PC-9 (cell line): ENCODE measurements at regions not wholly inside any gene's neighbourhood (a gene's known extent, or its start where the extent isn't known, plus 50 kb on each side); places are given as distances from the start of the nearest gene placed in this dataset.

ENCODE experiments used
- BruUV-seq: library from RNA; stranded (reverse); fragments of 400-500 nt; replicated peaks from 2 replicates; lab custom pipeline; 2021; lab: Mats Ljungman, UMichigan
- CTCF ChIA-PET: fragments of 300-600 bp; sonication (Branson Sonifier 250); formaldehyde crosslinking; loops from one replicate; lab custom pipeline; 2022; ENCODE audit warnings: antibody characterized with exemption; lab: Charles Lee
- POLR2A ChIA-PET: fragments of 300-600 bp; sonication (Branson Sonifier 250); formaldehyde crosslinking; loops from one replicate; lab custom pipeline; 2022; ENCODE audit warnings: antibody characterized with exemption; ENCODE audit not compliant: unreplicated experiment; lab: Charles Lee
- DNase-seq, 2 experiments: peaks; one replicate each; pipeline versions ENCODE4 v3.0.0 to v3.0.0-alpha.2; 2015 to 2022; ENCODE audit warnings: mixed read lengths in 1 of 2
- H2AFZ ChIP-seq: fragments of 200-600 bp; sonication (generic); 2 replicates; pipeline ENCODE4 v1.8.1; 2017; ENCODE audit warnings: antibody characterized with exemption
- H3F3A ChIP-seq: fragments of 200-600 bp; sonication (generic); 2 replicates; pipeline ENCODE4 v1.8.1; 2017; ENCODE audit warnings: antibody characterized with exemption, mild to moderate bottlenecking, low read depth; ENCODE audit not compliant: insufficient read depth
- H3K27ac ChIP-seq: fragments of 200-600 bp; sonication (generic); 2 replicates; pipeline ENCODE4 v1.6.1; 2016; ENCODE audit warnings: mixed run types
- H3K27me3 ChIP-seq: fragments of 200-600 bp; sonication (generic); 2 replicates; pipeline ENCODE4 v1.6.1; 2016; ENCODE audit warnings: low read depth, mixed run types; ENCODE audit not compliant: insufficient read depth
- H3K36me3 ChIP-seq: fragments of 200-600 bp; sonication (generic); 2 replicates; pipeline ENCODE4 v1.6.1; 2016; ENCODE audit warnings: low read depth, mixed run types
- H3K4me1 ChIP-seq: fragments of 200-600 bp; sonication (generic); replicated peaks from 2 replicates; pipeline ENCODE4 v1.6.1; 2016; ENCODE audit warnings: mixed run types; ENCODE audit not compliant: insufficient read depth
- H3K4me2 ChIP-seq: fragments of 200-600 bp; sonication (generic); 2 replicates; pipeline ENCODE4 v1.6.1; 2017; ENCODE audit warnings: mixed run types
- H3K4me3 ChIP-seq: fragments of 200-600 bp; sonication (generic); 2 replicates; pipeline ENCODE4 v1.6.1; 2016; ENCODE audit warnings: mixed run types
- H3K79me2 ChIP-seq: fragments of 200-600 bp; sonication (generic); 2 replicates; pipeline ENCODE4 v1.6.1; 2017; ENCODE audit warnings: low read depth, mixed run types
- H3K9me2 ChIP-seq: fragments of 200-600 bp; sonication (generic); 2 replicates; pipeline ENCODE4 v1.8.1; 2017; ENCODE audit warnings: mild to moderate bottlenecking; ENCODE audit not compliant: insufficient read depth
- H3K9me3 ChIP-seq: fragments of 200-600 bp; sonication (generic); 2 replicates; pipeline ENCODE4 v1.8.1; 2016; ENCODE audit warnings: low read depth; ENCODE audit not compliant: insufficient read depth
- H4K20me1 ChIP-seq: fragments of 200-600 bp; sonication (generic); 2 replicates; pipeline ENCODE4 v1.8.1; 2017; ENCODE audit not compliant: insufficient read depth
- EZH2 ChIP-seq: fragments of 200-600 bp; sonication (generic); IDR thresholded peaks from 2 replicates; pipeline ENCODE4 v1.8.0; 2017; ENCODE audit warnings: antibody characterized with exemption, low read depth
- intact Hi-C: fragments of 100-400 bp; cut with micrococcal nuclease; formaldehyde crosslinking; loops from one replicate; pipeline ENCODE4 v1.10.0; 2022; ENCODE audit not compliant: unreplicated experiment
- TF ChIP-seq, protein P1 (sequence below): fragments of 200-600 bp; sonication (generic); conservative IDR thresholded peaks from 2 replicates; pipeline ENCODE4 v1.6.1; 2017; ENCODE audit warnings: mixed run types, antibody characterized with exemption, mild to moderate bottlenecking, moderate library complexity

DNA sequence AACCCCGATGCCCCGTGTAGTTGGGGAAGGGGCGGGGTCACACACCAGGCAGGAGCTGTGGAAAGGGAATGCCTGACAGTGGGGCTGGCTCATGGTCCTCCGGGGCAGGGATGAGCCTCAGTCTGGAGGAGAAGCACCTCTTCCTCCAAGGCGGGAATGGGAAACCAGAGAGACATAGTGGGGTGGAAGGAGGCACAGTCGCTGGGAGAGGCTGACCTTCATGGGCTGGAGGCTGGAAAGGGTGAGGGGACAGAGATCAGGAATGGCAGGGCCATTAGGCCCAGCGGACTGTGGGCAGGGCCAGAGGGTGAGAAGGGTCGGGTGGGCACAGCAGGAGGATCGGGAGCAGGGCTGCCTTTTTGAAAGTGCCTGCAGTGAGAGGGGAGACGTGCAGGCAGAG lies 65.8 kb upstream of the LINGO1 start:
- no peaks in the 10 kb centered on the region for H3K9me3 ChIP-seq
- no peak for DNase-seq
- no peaks in the 10 kb centered on the region for H3F3A ChIP-seq
- no peaks in the 10 kb centered on the region for H3K36me3 ChIP-seq
- TF ChIP-seq, protein P1, sequence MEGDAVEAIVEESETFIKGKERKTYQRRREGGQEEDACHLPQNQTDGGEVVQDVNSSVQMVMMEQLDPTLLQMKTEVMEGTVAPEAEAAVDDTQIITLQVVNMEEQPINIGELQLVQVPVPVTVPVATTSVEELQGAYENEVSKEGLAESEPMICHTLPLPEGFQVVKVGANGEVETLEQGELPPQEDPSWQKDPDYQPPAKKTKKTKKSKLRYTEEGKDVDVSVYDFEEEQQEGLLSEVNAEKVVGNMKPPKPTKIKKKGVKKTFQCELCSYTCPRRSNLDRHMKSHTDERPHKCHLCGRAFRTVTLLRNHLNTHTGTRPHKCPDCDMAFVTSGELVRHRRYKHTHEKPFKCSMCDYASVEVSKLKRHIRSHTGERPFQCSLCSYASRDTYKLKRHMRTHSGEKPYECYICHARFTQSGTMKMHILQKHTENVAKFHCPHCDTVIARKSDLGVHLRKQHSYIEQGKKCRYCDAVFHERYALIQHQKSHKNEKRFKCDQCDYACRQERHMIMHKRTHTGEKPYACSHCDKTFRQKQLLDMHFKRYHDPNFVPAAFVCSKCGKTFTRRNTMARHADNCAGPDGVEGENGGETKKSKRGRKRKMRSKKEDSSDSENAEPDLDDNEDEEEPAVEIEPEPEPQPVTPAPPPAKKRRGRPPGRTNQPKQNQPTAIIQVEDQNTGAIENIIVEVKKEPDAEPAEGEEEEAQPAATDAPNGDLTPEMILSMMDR = no peak
- TF ChIP-seq EZH2 = no peak
- CTCF ChIA-PET = no interaction called here
- no peaks in the 10 kb centered on the region for H3K79me2 ChIP-seq
- H3K27me3 ChIP-seq = peaks cover 80% of the 10 kb centered on the region
- H3K4me1 ChIP-seq = no peaks in the 10 kb centered on the region
- no peaks in the 10 kb centered on the region for H3K9me2 ChIP-seq
- intact Hi-C loops = no loop called here
- H3K27ac ChIP-seq = no peak overlapping the region
- POLR2A ChIA-PET = no interaction called here
- BruUV-seq = no TSS peak
- H3K4me3 ChIP-seq = no peak overlapping the region
- no peak overlapping the region for H3K4me2 ChIP-seq
- H4K20me1 ChIP-seq = peaks cover 4% of the 10 kb centered on the region; the same call in 1 of the 2 replicates
- H2AFZ ChIP-seq = no peak overlapping the region

DNA sequence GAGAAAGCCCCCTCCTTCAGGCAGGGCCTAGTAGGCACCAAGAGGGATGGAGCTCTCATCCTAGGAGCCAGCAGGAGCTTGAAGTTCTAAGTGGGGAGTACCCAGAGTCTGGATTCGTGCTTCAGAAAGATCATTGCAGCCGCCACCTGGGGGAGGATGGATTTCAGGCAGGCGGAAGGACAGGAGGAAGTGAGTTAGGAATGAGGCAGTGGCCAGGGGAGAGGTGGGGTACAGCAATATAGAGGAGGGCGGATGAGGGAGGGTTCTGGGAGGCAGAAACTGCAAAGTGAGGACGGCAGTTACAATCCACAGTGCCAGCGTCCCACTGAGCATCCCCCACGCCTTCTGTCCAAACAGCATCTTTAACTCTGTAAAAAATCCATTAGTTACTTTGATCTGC lies 65.2 kb upstream of the LINGO1 start:
- no peaks in the 10 kb centered on the region for H3K9me3 ChIP-seq
- H3K36me3 ChIP-seq = no peaks in the 10 kb centered on the region
- no peaks in the 10 kb centered on the region for H3K79me2 ChIP-seq
- ChIA-PET CTCF (no interaction called here), POLR2A (no interaction called here)
- no TSS peak for BruUV-seq
- intact Hi-C loops = no loop called here
- H4K20me1 ChIP-seq = peaks cover 4% of the 10 kb centered on the region; the same call in 1 of the 2 replicates
- peaks cover 80% of the 10 kb centered on the region for H3K27me3 ChIP-seq
- no peak for TF ChIP-seq EZH2
- TF ChIP-seq, protein P1 = no peak
- H2AFZ ChIP-seq = no peak overlapping the region
- H3K4me3 ChIP-seq = no peak overlapping the region
- no peaks in the 10 kb centered on the region for H3K9me2 ChIP-seq
- no peaks in the 10 kb centered on the region for H3F3A ChIP-seq
- no peak for DNase-seq
- H3K4me1 ChIP-seq = no peaks in the 10 kb centered on the region
- H3K27ac ChIP-seq = no peak overlapping the region
- no peak overlapping the region for H3K4me2 ChIP-seq

DNA sequence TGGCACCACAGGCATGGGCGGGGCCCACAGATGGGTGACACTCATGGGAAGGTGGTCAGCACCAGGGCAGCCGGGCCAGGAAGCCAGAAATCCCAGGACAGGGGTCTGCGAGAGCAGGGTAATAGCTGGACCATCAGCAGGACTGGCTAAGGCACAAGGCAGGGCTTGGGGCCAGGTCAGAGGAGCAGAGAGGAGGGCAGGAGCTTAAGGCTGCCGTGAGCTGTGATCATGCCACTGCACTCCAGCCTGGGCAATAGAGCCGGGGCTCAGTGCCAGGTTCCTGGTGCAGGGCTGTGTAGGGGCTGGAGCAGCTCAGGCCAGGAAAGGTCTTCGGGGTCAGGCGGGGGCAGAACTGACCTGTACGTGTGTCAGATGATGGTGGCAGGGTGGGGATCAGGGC lies 64.2 kb upstream of the LINGO1 start:
- no peak for DNase-seq
- H3F3A ChIP-seq = no peaks in the 10 kb centered on the region
- ChIA-PET CTCF (no interaction called here), POLR2A (no interaction called here)
- H3K36me3 ChIP-seq = no peaks in the 10 kb centered on the region
- H4K20me1 ChIP-seq = peaks cover 4% of the 10 kb centered on the region; the same call in 1 of the 2 replicates
- no peak overlapping the region for H3K27ac ChIP-seq
- H3K4me3 ChIP-seq = no peak overlapping the region
- H3K27me3 ChIP-seq = peaks cover 81% of the 10 kb centered on the region
- no peaks in the 10 kb centered on the region for H3K9me2 ChIP-seq
- H3K4me1 ChIP-seq = no peaks in the 10 kb centered on the region
- TF ChIP-seq EZH2 = no peak
- TF ChIP-seq, protein P1 = no peak
- H3K79me2 ChIP-seq = no peaks in the 10 kb centered on the region
- BruUV-seq = no TSS peak
- no peak overlapping the region for H2AFZ ChIP-seq
- intact Hi-C loops = no loop called here
- H3K9me3 ChIP-seq = no peaks in the 10 kb centered on the region
- no peak overlapping the region for H3K4me2 ChIP-seq
